Skeletal muscle cell (primary cell): ENCODE measurements at regions not wholly inside any gene's neighbourhood (a gene's known extent, or its start where the extent isn't known, plus 50 kb on each side); places are given as distances from the start of the nearest gene placed in this dataset.

Experiments
- DNase-seq: peaks from one replicate; pipeline ENCODE4 v3.0.0-alpha.2; 2010; ENCODE audit warnings: low read depth
- H3K4me3 ChIP-seq: 2 replicates; pipeline ENCODE4 v1.5.1; 2011; ENCODE audit warnings: low read depth, mild to moderate bottlenecking, control low read depth, low read length, moderate library complexity

DNA sequence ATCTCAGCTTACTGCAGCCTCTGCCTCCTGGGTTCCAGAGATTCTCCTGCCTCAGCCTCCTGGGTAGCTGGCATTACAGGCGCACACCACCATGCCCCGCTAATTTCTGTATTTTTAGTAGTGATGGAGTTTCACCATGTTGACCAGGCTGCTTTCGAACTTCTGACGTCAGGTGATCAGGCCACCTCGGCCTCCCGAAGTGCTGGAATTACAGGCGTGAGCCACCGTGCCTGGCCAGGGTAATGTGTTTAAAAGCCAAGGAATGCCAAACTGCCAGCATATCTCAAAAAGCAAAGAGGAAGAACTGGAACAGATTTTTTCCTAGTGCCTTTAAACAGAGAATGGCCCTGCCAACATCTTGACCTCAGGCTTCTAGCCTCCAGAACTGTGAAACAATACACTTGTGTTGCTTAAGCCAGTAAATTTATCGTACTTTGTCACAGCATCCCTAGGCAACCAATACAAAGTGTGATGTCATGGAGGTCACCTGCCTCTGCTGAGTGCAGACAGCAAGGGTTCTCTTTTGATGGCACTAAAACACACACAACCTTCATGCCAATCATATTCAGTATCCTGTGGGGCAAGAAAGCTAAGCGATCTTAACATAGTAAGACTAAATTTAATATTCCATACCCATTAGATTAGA lies 858.3 kb upstream of the TMPRSS15 start:
- H3K4me3 ChIP-seq, result no peak overlapping the region
- DNase-seq, result no peak

DNA sequence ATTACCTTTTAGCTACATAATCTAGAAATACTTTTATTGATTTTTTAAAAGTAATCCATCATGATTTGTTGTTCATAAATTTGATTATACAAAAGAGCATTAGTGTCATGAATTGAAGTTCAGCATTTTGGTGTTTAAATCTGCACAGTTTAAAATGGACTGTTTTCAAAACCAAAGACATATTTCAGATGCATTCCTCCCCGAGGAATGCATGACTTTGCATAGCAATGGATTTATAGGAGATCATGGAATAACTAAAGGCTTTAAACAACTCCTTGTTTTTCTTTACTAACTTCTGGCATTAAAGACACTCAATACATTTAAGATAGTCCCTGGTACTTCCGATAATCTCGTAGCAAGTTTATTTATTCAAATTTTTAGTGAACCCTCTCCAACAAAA lies 863.1 kb upstream of the TMPRSS15 start:
- no peak for DNase-seq
- H3K4me3 ChIP-seq, result no peak overlapping the region

DNA sequence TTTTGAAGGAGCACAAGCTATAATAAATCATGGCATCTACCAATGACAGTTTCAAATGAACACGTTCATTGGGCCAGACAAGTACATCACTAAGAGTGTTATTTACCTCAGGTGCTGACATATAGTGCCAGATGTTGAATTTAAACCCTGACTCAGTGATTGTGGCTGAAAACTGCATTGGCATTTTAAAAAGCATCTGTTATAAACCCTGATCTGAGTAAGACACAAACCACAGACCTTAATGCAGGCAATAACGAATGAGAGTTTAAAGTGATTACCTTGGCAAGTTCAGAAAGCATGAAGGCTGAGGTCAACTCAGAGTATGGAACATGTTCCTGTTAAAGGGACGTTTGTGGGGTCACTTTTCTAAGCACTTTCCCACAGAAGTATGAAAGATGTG lies 865.1 kb upstream of the TMPRSS15 start:
- H3K4me3 ChIP-seq, result no peak overlapping the region
- DNase-seq, result no peak

- no peak for DNase-seq
- no peak overlapping the region for H3K4me3 ChIP-seq
These were observed 871.5 kb upstream of the TMPRSS15 start for GRCh38 chr21:19275065-19275464.

DNA sequence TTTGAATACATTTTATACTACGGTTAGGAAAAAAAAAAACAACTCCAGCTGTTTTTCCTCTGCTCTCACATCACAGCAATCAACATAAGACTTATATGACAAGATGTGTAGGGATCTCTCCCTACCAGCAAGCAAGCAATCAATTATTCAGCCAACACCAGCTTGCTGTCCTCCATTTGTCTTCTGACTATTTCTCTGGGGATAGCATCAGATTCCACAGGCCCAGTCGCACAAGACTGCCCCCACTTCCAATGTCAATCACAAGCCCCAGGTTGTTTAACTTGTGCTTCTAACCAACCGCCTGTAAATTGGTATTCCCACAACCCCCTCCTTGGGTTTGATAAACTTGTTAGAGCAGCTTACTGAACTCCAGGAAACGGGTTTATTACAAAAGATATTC lies 873.1 kb upstream of the TMPRSS15 start:
- DNase-seq, result no peak
- no peak overlapping the region for H3K4me3 ChIP-seq

- DNase-seq, result no peak
- no peak overlapping the region for H3K4me3 ChIP-seq
These were observed 883.3 kb upstream of the TMPRSS15 start for GRCh38 chr21:19286876-19287275.

DNA sequence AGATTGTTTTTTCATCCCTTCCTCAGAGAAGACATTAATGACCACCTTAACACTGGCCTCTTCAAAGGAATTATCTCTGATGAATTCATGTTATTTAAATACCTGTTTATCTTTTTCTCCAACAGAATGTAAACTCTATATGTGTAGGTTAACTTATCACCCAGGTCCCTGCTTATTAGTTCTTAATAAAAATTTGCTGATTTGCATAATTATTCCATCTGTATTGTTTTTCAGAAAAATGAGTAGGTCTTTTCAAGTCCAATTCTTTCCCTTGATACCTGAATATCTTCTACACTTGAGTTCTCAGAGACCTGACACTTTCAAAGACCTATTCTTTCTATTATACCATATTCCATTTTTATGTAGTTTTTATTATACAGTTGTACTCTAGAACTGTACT lies 886.7 kb upstream of the TMPRSS15 start:
- H3K4me3 ChIP-seq, result no peak overlapping the region
- DNase-seq, result no peak

- no peak overlapping the region for H3K4me3 ChIP-seq
- no peak for DNase-seq
These were observed 916.7 kb upstream of the TMPRSS15 start for GRCh38 chr21:19320291-19320690.

DNA sequence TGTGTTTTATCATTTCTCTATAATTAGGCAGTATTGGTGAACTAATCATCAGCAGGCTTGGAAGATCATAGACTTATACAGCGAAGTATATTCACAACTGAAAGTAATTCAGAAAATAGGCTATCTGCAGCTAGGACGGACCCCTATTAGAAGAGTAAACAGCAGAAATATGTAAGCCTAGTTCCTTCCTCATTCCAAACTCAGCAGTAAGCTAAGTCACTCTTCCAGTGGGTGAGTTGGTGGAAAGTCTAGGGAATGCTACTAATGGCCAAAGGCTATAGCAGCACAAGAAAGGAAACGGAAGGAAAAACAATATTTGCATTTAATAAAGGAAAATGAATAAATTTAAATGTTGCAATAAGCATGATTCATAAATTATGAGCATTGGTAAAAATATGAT lies 918.1 kb upstream of the TMPRSS15 start:
- DNase-seq, result no peak
- H3K4me3 ChIP-seq, result no peak overlapping the region

DNA sequence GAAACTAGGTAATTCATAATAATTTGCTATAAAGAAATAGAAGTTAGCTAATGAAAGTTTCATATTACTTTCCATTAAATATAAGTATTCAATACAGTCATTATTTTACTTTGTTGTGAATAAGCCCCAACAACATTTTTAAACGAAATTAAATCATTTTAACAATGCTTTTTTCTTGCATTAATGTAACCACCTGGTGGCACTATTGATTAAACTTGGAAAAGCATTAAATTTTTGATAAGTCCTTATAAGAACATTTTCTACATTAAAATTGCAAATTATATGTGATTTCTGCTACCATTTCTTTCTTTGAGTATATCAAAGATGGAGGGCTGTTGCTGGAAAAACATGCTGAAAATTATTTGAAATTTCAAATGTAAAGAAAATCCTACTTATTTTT lies 918.8 kb upstream of the TMPRSS15 start:
- no peak overlapping the region for H3K4me3 ChIP-seq
- DNase-seq, result no peak

- no peak overlapping the region for H3K4me3 ChIP-seq
- DNase-seq, result no peak
These were observed 923.1 kb upstream of the TMPRSS15 start for GRCh38 chr21:19326531-19327319.

DNA sequence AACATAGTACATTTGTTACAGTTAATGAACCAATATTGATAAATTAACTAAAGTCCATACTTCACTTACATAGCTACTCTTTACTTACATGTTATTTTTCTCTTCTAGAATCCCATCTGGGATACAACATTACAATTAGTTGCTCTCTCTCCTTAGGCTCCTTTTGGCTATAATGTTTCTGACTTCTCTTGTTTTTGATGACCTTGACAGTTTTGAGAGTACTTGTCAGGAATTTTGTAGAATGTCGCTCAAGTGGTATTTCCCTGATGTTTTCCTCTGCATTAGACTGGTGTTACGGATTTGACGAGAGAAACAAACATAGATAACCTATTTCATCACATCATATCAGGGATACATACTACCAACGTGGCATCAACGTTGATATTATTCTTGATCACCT lies 925.4 kb upstream of the TMPRSS15 start:
- DNase-seq, result no peak
- no peak overlapping the region for H3K4me3 ChIP-seq

- DNase-seq, result no peak
- no peak overlapping the region for H3K4me3 ChIP-seq
These were observed 936.7 kb upstream of the TMPRSS15 start for GRCh38 chr21:19340303-19340702.

GRCh38 chr21:19340954-19341353 lies 937.4 kb upstream of the TMPRSS15 start:
- no peak for DNase-seq
- H3K4me3 ChIP-seq, result no peak overlapping the region

- no peak overlapping the region for H3K4me3 ChIP-seq
These were observed 940.1 kb upstream of the TMPRSS15 start for GRCh38 chr21:19343711-19344110.

GRCh38 chr21:19350286-19350685 lies 946.7 kb upstream of the TMPRSS15 start:
- H3K4me3 ChIP-seq, result no peak overlapping the region
- DNase-seq, result no peak

More at GRCh38 chr21:19343711-19344110, 940.1 kb upstream of the TMPRSS15 start:
- no peak for DNase-seq

GRCh38 chr21:19353256-19353655 lies 949.7 kb upstream of the TMPRSS15 start:
- no peak for DNase-seq

DNA sequence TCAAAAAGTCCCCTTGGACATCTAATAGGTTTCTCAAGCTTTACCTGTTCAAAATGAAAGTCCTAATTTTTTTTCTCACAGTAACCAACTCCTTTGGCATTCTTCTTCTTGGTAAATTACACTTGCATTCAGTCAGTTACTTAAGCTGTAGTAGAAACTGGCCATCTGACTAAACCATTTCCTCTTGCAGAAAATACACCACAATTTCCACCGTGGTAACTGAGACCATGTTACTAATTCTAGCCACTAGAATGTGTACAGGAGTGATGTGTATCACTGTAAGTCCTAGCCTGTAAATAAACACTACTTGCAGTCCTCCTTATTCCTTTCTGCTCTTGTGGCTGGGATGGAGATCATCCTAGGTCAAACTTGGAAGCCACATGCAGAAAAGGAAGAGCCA lies 965.4 kb upstream of the TMPRSS15 start:
- no peak for DNase-seq
- H3K4me3 ChIP-seq, result no peak overlapping the region

More at GRCh38 chr21:19353256-19353655, 949.7 kb upstream of the TMPRSS15 start:
- H3K4me3 ChIP-seq, result no peak overlapping the region

GRCh38 chr21:19392390-19392789 lies 988.8 kb upstream of the TMPRSS15 start:
- no peak overlapping the region for H3K4me3 ChIP-seq
- no peak for DNase-seq

DNA sequence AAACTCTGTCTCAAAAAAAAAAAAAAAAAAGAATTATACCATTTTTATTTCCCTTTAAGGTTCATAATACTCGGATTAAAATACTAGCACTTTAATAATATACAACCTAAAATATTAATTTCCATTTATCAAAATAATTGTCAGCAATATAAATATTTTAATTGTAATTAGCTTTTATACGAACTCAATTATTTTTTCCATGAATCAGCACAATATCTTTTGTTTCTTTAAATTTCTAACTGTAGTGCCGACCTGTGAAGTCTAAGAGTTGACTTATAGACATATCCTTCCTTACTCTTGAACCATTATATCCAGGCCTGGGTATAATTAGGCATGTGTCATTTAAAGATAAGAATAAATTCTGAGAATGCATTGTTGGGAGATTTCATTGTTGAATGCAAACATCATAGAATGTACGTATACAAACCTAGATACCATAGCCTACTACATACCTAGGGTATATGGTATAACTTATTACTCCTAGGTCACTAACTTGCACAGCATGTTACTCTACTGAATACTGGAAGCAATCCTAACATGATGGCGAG lies 996.7 kb upstream of the TMPRSS15 start:
- no peak for DNase-seq
- H3K4me3 ChIP-seq, result no peak overlapping the region

- H3K4me3 ChIP-seq, result no peak overlapping the region
- DNase-seq, result no peak
These were observed 999.3 kb upstream of the TMPRSS15 start for GRCh38 chr21:19402870-19403269.
